GM23338 (cell line): ENCODE measurements at regions not wholly inside any gene's neighbourhood (a gene's known extent, or its start where the extent isn't known, plus 50 kb on each side); places are given as distances from the start of the nearest gene placed in this dataset.

ENCODE experiments used
- ATAC-seq: fragments of 200-7000 bp; cut with Tn5 transposase; 3 replicates; pipeline ENCODE4 v1.9.1; 2020
- DNase-seq: peaks from one replicate; pipeline ENCODE4 v3.0.0-alpha.2; 2015; ENCODE audit warnings: low spot score
- H2AFZ ChIP-seq: fragments of 200-600 bp; sonication (generic); 2 replicates; pipeline ENCODE4 v1.8.0; 2016; ENCODE audit warnings: antibody characterized with exemption, mild to moderate bottlenecking, moderate library complexity
- H3F3A ChIP-seq: fragments of 200-600 bp; sonication (generic); replicated peaks from 2 replicates; pipeline ENCODE4 v1.8.0; 2017; ENCODE audit warnings: antibody characterized with exemption, mixed run types, low read depth
- H3K27ac ChIP-seq: fragments of 200-600 bp; sonication (generic); 2 replicates; pipeline ENCODE4 v1.6.1; 2016; ENCODE audit warnings: low read depth
- H3K27me3 ChIP-seq: fragments of 200-600 bp; sonication (generic); 2 replicates; pipeline ENCODE4 v1.8.0; 2016; ENCODE audit warnings: mild to moderate bottlenecking, mixed run types, moderate library complexity; ENCODE audit not compliant: insufficient read depth
- H3K36me3 ChIP-seq: fragments of 200-600 bp; sonication (generic); 2 replicates; pipeline ENCODE4 v1.8.0; 2016; ENCODE audit warnings: mild to moderate bottlenecking; ENCODE audit not compliant: insufficient read depth
- H3K4me1 ChIP-seq: fragments of 200-600 bp; sonication (generic); 2 replicates; pipeline ENCODE4 v1.8.0; 2016; ENCODE audit warnings: mild to moderate bottlenecking, moderate library complexity; ENCODE audit not compliant: insufficient read depth
- H3K4me2 ChIP-seq: fragments of 200-600 bp; sonication (generic); 2 replicates; pipeline ENCODE4 v1.7.1; 2017; ENCODE audit warnings: mixed run types
- H3K4me3 ChIP-seq: fragments of 200-600 bp; sonication (generic); 2 replicates; pipeline ENCODE4 v1.6.1; 2016; ENCODE audit warnings: mixed run types
- H3K79me2 ChIP-seq: fragments of 200-600 bp; sonication (generic); replicated peaks from 2 replicates; pipeline ENCODE4 v1.8.0; 2017; ENCODE audit warnings: mild to moderate bottlenecking; ENCODE audit not compliant: insufficient read depth
- H3K9me2 ChIP-seq: fragments of 200-600 bp; sonication (generic); 2 replicates; pipeline ENCODE4 v1.8.0; 2017; ENCODE audit not compliant: insufficient read depth
- H4K20me1 ChIP-seq: fragments of 200-600 bp; sonication (generic); replicated peaks from 2 replicates; pipeline ENCODE4 v1.8.0; 2017; ENCODE audit warnings: mild to moderate bottlenecking; ENCODE audit not compliant: insufficient read depth
- H3K27ac Mint-ChIP-seq: 2 replicates; pipeline ENCODE4 v1.8.0; 2020; ENCODE audit warnings: inconsistent platforms, mild to moderate bottlenecking, moderate library complexity, mixed read lengths
- H3K27me3 Mint-ChIP-seq: 3 replicates; pipeline ENCODE4 v1.8.0; 2022; ENCODE audit warnings: low read depth, mild to moderate bottlenecking, moderate library complexity, mixed read lengths, inconsistent platforms; ENCODE audit not compliant: insufficient read depth, poor library complexity
- H3K36me3 Mint-ChIP-seq: 3 replicates; pipeline ENCODE4 v1.8.0; 2021; ENCODE audit warnings: low read depth, mild to moderate bottlenecking, inconsistent platforms, moderate library complexity, mixed read lengths
- H3K4me1 Mint-ChIP-seq: 3 replicates; pipeline ENCODE4 v1.8.0; 2020; ENCODE audit warnings: mild to moderate bottlenecking, inconsistent platforms, mixed read lengths
- H3K4me3 Mint-ChIP-seq: 3 replicates; pipeline ENCODE4 v1.8.0; 2021; ENCODE audit warnings: moderate library complexity, mild to moderate bottlenecking, inconsistent platforms, mixed read lengths
- H3K9me3 Mint-ChIP-seq: 3 replicates; pipeline ENCODE4 v1.8.0; 2020; ENCODE audit warnings: moderate library complexity, mild to moderate bottlenecking, inconsistent platforms, mixed read lengths
- CREB1 ChIP-seq: fragments of 250-450 bp; sonication (Bioruptor Pico); IDR thresholded peaks from 2 replicates; pipeline ENCODE4 v1.5.0; 2020; ENCODE audit warnings: low read depth, mild to moderate bottlenecking, moderate library complexity
- EZH2phosphoT487 ChIP-seq: fragments of 200-600 bp; sonication (generic); IDR thresholded peaks from one replicate; pipeline ENCODE4 v1.8.1; 2018; ENCODE audit warnings: antibody characterized with exemption; ENCODE audit not compliant: unreplicated experiment
- JUNB ChIP-seq: IDR thresholded peaks from one replicate; pipeline ENCODE4 v1.6.1; 2016; ENCODE audit warnings: antibody characterized with exemption; ENCODE audit not compliant: unreplicated experiment
- NANOG ChIP-seq: IDR thresholded peaks from 2 replicates; pipeline ENCODE4 v1.6.1; 2016; ENCODE audit warnings: antibody characterized with exemption, borderline replicate concordance
- POLR2AphosphoS5 ChIP-seq: IDR thresholded peaks from 2 replicates; pipeline ENCODE4 v1.6.1; 2016; ENCODE audit warnings: antibody characterized with exemption, low read depth
- STAT1 ChIP-seq: IDR thresholded peaks from one replicate; pipeline ENCODE4 v1.6.1; 2016; ENCODE audit warnings: antibody characterized with exemption; ENCODE audit not compliant: unreplicated experiment
- ZNF114 ChIP-seq: fragments of 250-450 bp; sonication (Bioruptor Pico); IDR thresholded peaks from 2 replicates; pipeline ENCODE4 v1.5.0; 2020; ENCODE audit warnings: mild to moderate bottlenecking, moderate library complexity
- ZNF331 ChIP-seq: fragments of 250-450 bp; sonication (Bioruptor Pico); IDR thresholded peaks from 2 replicates; pipeline ENCODE4 v1.5.0; 2020; ENCODE audit warnings: low read depth, mild to moderate bottlenecking, moderate library complexity
- TF ChIP-seq, protein P1 (sequence below): IDR thresholded peaks from 2 replicates; pipeline ENCODE4 v1.6.1; 2016; ENCODE audit warnings: antibody characterized with exemption
- TF ChIP-seq, protein P2 (sequence below): fragments of 250-450 bp; sonication (Bioruptor Pico); IDR thresholded peaks from 2 replicates; pipeline ENCODE4 v1.5.0; 2020; ENCODE audit warnings: mild to moderate bottlenecking, moderate library complexity
- TF ChIP-seq, protein P3 (sequence below): IDR thresholded peaks from one replicate; pipeline ENCODE4 v1.6.1; 2018; ENCODE audit warnings: antibody characterized with exemption; ENCODE audit not compliant: unreplicated experiment

DNA sequence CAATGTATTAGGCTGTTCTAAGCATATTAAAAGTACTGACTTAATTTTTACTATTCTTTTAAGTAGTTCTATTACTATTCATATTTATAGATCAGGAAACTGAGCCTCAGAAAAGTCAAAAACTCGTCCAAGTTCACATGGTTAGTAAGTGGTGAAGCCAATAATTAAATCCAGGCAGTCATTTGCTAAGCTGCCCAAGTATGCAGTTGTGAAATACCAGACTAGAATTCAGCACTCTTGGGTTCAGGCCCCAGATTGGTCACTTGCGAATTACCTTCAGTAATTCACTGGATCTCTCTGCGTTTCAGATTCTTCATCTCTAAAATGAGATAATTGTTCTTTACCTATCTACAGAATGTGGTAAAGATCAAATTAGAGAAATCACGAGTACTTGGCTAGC, 161.9 kb upstream of the CADPS start:
- ATAC-seq, result no peak
- Histone ChIP-seq H3F3A (no peaks in the 10 kb centered on the region), H3K36me3 (no peaks in the 10 kb centered on the region), H3K4me1 (no peaks in the 10 kb centered on the region), H3K27ac (no peak overlapping the region), H3K4me2 (no peak overlapping the region), H3K27me3 (no peaks in the 10 kb centered on the region), H3K9me2 (no peaks in the 10 kb centered on the region), H4K20me1 (no peaks in the 10 kb centered on the region), H3K79me2 (no peaks in the 10 kb centered on the region), H3K4me3 (no peak overlapping the region), H2AFZ (no peak overlapping the region)
- Mint-ChIP-seq H3K4me3 (no peak overlapping the region), H3K9me3 (no peaks in the 10 kb centered on the region), H3K36me3 (no peaks in the 10 kb centered on the region), H3K4me1 (0 out of 3 replicates have a peak, but pooled peaks cover 3% of the 10 kb centered on the region), H3K27ac (no peak overlapping the region), H3K27me3 (no peaks in the 10 kb centered on the region)
- TF ChIP-seq JUNB (no peak), POLR2AphosphoS5 (no peak), STAT1 (no peak), ZNF114 (no peak), EZH2phosphoT487 (no peak), ZNF331 (CRISPR knock-in tag) (no peak)
- TF ChIP-seq, protein P1, sequence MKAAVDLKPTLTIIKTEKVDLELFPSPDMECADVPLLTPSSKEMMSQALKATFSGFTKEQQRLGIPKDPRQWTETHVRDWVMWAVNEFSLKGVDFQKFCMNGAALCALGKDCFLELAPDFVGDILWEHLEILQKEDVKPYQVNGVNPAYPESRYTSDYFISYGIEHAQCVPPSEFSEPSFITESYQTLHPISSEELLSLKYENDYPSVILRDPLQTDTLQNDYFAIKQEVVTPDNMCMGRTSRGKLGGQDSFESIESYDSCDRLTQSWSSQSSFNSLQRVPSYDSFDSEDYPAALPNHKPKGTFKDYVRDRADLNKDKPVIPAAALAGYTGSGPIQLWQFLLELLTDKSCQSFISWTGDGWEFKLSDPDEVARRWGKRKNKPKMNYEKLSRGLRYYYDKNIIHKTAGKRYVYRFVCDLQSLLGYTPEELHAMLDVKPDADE, result no peak
- DNase-seq, result no peak

DNA sequence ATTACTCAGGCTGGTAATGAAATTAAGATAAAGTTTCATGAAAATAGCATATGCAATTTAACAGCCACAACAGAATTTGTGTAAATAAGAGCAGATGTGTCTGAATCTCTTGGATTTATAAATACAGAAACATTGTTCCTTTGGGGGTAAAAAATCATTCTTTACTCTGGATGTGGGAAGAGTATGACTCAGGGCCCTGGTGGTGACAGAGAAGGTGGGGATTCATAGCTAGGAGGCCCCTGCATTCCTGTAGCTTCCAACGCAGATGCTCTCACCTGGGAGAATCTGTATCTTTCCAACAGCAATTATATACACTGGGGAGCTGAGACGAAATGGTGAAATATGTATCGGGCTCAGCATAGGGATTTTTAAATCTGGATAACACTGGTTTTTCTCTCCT, 167.6 kb upstream of the CADPS start:
- no peak overlapping the region for H3K4me3 Mint-ChIP-seq
- no peak overlapping the region for H3K27ac Mint-ChIP-seq
- no peak overlapping the region for H3K4me2 ChIP-seq
- no peak overlapping the region for H2AFZ ChIP-seq
- H3K9me3 Mint-ChIP-seq, result peaks cover 2% of the 10 kb centered on the region; the same call in 1 of the 3 replicates
- H3K9me2 ChIP-seq, result no peaks in the 10 kb centered on the region
- H3K27ac ChIP-seq, result no peak overlapping the region
- H3K4me1 ChIP-seq, result peaks cover 13% of the 10 kb centered on the region
- H4K20me1 ChIP-seq, result no peaks in the 10 kb centered on the region
- no peaks in the 10 kb centered on the region for H3K27me3 ChIP-seq
- H3K36me3 ChIP-seq, result no peaks in the 10 kb centered on the region
- no peak overlapping the region for H3K4me3 ChIP-seq
- no peak for ATAC-seq
- peaks cover 17% of the 10 kb centered on the region for H3K4me1 Mint-ChIP-seq
- no peaks in the 10 kb centered on the region for H3K27me3 Mint-ChIP-seq
- H3K36me3 Mint-ChIP-seq, result peaks cover 8% of the 10 kb centered on the region
- no peaks in the 10 kb centered on the region for H3F3A ChIP-seq
- H3K79me2 ChIP-seq, result no peaks in the 10 kb centered on the region
- no peak for DNase-seq
- TF ChIP-seq, protein P1, result no peak
- TF ChIP-seq, protein P2, sequence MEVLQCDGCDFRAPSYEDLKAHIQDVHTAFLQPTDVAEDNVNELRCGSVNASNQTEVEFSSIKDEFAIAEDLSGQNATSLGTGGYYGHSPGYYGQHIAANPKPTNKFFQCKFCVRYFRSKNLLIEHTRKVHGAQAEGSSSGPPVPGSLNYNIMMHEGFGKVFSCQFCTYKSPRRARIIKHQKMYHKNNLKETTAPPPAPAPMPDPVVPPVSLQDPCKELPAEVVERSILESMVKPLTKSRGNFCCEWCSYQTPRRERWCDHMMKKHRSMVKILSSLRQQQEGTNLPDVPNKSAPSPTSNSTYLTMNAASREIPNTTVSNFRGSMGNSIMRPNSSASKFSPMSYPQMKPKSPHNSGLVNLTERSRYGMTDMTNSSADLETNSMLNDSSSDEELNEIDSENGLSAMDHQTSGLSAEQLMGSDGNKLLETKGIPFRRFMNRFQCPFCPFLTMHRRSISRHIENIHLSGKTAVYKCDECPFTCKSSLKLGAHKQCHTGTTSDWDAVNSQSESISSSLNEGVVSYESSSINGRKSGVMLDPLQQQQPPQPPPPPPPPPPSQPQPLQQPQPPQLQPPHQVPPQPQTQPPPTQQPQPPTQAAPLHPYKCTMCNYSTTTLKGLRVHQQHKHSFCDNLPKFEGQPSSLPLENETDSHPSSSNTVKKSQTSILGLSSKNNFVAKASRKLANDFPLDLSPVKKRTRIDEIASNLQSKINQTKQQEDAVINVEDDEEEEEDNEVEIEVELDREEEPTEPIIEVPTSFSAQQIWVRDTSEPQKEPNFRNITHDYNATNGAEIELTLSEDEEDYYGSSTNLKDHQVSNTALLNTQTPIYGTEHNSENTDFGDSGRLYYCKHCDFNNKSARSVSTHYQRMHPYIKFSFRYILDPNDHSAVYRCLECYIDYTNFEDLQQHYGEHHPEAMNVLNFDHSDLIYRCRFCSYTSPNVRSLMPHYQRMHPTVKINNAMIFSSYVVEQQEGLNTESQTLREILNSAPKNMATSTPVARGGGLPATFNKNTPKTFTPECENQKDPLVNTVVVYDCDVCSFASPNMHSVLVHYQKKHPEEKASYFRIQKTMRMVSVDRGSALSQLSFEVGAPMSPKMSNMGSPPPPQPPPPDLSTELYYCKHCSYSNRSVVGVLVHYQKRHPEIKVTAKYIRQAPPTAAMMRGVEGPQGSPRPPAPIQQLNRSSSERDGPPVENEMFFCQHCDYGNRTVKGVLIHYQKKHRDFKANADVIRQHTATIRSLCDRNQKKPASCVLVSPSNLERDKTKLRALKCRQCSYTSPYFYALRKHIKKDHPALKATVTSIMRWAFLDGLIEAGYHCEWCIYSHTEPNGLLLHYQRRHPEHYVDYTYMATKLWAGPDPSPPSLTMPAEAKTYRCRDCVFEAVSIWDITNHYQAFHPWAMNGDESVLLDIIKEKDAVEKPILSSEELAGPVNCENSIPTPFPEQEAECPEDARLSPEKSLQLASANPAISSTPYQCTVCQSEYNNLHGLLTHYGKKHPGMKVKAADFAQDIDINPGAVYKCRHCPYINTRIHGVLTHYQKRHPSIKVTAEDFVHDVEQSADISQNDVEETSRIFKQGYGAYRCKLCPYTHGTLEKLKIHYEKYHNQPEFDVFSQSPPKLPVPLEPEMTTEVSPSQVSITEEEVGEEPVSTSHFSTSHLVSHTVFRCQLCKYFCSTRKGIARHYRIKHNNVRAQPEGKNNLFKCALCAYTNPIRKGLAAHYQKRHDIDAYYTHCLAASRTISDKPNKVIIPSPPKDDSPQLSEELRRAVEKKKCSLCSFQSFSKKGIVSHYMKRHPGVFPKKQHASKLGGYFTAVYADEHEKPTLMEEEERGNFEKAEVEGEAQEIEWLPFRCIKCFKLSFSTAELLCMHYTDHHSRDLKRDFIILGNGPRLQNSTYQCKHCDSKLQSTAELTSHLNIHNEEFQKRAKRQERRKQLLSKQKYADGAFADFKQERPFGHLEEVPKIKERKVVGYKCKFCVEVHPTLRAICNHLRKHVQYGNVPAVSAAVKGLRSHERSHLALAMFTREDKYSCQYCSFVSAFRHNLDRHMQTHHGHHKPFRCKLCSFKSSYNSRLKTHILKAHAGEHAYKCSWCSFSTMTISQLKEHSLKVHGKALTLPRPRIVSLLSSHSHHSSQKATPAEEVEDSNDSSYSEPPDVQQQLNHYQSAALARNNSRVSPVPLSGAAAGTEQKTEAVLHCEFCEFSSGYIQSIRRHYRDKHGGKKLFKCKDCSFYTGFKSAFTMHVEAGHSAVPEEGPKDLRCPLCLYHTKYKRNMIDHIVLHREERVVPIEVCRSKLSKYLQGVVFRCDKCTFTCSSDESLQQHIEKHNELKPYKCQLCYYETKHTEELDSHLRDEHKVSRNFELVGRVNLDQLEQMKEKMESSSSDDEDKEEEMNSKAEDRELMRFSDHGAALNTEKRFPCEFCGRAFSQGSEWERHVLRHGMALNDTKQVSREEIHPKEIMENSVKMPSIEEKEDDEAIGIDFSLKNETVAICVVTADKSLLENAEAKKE, result no peak
- TF ChIP-seq EZH2phosphoT487 (no peak), JUNB (no peak), CREB1 (CRISPR knock-in tag) (no peak), ZNF331 (CRISPR knock-in tag) (no peak), NANOG (no peak)
- TF ChIP-seq, protein P3, sequence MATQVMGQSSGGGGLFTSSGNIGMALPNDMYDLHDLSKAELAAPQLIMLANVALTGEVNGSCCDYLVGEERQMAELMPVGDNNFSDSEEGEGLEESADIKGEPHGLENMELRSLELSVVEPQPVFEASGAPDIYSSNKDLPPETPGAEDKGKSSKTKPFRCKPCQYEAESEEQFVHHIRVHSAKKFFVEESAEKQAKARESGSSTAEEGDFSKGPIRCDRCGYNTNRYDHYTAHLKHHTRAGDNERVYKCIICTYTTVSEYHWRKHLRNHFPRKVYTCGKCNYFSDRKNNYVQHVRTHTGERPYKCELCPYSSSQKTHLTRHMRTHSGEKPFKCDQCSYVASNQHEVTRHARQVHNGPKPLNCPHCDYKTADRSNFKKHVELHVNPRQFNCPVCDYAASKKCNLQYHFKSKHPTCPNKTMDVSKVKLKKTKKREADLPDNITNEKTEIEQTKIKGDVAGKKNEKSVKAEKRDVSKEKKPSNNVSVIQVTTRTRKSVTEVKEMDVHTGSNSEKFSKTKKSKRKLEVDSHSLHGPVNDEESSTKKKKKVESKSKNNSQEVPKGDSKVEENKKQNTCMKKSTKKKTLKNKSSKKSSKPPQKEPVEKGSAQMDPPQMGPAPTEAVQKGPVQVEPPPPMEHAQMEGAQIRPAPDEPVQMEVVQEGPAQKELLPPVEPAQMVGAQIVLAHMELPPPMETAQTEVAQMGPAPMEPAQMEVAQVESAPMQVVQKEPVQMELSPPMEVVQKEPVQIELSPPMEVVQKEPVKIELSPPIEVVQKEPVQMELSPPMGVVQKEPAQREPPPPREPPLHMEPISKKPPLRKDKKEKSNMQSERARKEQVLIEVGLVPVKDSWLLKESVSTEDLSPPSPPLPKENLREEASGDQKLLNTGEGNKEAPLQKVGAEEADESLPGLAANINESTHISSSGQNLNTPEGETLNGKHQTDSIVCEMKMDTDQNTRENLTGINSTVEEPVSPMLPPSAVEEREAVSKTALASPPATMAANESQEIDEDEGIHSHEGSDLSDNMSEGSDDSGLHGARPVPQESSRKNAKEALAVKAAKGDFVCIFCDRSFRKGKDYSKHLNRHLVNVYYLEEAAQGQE, result no peak
